ENCODE measurements at regions not wholly inside any gene's neighbourhood (a gene's known extent, or its start where the extent isn't known, plus 50 kb on each side); places are given as distances from the start of the nearest gene placed in this dataset.

DNA sequence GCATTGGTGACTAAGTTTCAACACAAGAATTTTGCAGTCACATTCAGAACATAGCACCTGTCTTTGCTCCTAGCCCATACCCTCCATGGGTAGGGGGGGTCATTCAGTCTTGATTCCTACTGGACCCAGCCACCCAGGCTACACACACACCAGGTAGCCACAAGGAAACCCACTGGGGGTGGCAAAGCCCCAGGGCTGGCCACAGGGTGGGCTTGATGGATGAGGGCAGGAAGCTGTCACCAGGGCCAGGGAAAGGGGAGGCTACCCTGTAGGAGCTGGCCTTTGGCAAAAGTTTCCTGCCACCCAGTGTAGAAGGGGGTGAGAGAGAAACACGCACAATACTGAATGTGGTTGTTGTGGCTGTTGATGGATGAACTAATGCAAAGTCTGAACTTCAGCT is 74.5 kb upstream of the NKX1-1 start:
- TF ChIP-seq, protein P1, sequence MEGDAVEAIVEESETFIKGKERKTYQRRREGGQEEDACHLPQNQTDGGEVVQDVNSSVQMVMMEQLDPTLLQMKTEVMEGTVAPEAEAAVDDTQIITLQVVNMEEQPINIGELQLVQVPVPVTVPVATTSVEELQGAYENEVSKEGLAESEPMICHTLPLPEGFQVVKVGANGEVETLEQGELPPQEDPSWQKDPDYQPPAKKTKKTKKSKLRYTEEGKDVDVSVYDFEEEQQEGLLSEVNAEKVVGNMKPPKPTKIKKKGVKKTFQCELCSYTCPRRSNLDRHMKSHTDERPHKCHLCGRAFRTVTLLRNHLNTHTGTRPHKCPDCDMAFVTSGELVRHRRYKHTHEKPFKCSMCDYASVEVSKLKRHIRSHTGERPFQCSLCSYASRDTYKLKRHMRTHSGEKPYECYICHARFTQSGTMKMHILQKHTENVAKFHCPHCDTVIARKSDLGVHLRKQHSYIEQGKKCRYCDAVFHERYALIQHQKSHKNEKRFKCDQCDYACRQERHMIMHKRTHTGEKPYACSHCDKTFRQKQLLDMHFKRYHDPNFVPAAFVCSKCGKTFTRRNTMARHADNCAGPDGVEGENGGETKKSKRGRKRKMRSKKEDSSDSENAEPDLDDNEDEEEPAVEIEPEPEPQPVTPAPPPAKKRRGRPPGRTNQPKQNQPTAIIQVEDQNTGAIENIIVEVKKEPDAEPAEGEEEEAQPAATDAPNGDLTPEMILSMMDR (IDR thresholded peaks at IDR 0.05), result no peak
- no peak for TF ChIP-seq EZH2phosphoT487 (IDR thresholded peaks at IDR 0.05)
- no peak for TF ChIP-seq EZH2 (IDR thresholded peaks at IDR 0.05)

All from neural progenitor cell (in vitro differentiated cells).